IMR-90 (cell line): ENCODE measurements at regions not wholly inside any gene's neighbourhood (a gene's known extent, or its start where the extent isn't known, plus 50 kb on each side); places are given as distances from the start of the nearest gene placed in this dataset.

Experiments
- ATAC-seq: fragments of 200-7000 bp; cut with Tn5 transposase; 2 replicates; pipeline ENCODE4 v1.9.1; 2020; ENCODE audit warnings: low read depth, mild to moderate bottlenecking, moderate library complexity
- BruUV-seq: library from RNA; stranded (reverse); fragments of 400-500 nt; replicated peaks from 2 replicates; lab custom pipeline; 2021; lab: Mats Ljungman, UMichigan
- CTCF ChIA-PET: fragments of 300-600 bp; formaldehyde crosslinking; extraction: SDS; loops from one replicate; lab custom pipeline; 2021; ENCODE audit warnings: antibody characterized with exemption; lab: Yijun Ruan, JAX
- POLR2A ChIA-PET: fragments of 300-600 bp; sonication (Branson Sonifier 250); formaldehyde crosslinking; loops from one replicate; lab custom pipeline; 2022; ENCODE audit warnings: antibody characterized with exemption; ENCODE audit not compliant: unreplicated experiment; lab: Charles Lee
- DNase-seq: peaks from one replicate; pipeline ENCODE4 v3.0.0; 2013
- H2AFZ ChIP-seq: replicated peaks from 2 replicates; pipeline ENCODE3; 2013; ENCODE audit warnings: low read length, mild to moderate bottlenecking; ENCODE audit not compliant: poor library complexity
- H2AK5ac ChIP-seq: 2 replicates; pipeline ENCODE4 v1.6.1; 2013; ENCODE audit warnings: low read depth, low read length, inconsistent platforms
- H2AK9ac ChIP-seq: replicated peaks from 2 replicates; pipeline ENCODE3; 2013; ENCODE audit warnings: mild to moderate bottlenecking, low read depth, low read length, moderate library complexity; ENCODE audit not compliant: poor library complexity
- H2BK120ac ChIP-seq: 2 replicates; pipeline ENCODE4 v1.6.1; 2013; ENCODE audit warnings: low read depth, low read length, inconsistent platforms
- H2BK15ac ChIP-seq: 3 replicates; pipeline ENCODE4 v1.6.1; 2013; ENCODE audit warnings: low read depth, low read length, inconsistent platforms
- H2BK20ac ChIP-seq: 2 replicates; pipeline ENCODE4 v1.6.1; 2013; ENCODE audit warnings: low read depth, mild to moderate bottlenecking, inconsistent platforms, low read length, moderate library complexity
- H2BK5ac ChIP-seq: 2 replicates; pipeline ENCODE4 v1.6.1; 2013; ENCODE audit warnings: mild to moderate bottlenecking, low read depth, low read length, inconsistent platforms; ENCODE audit not compliant: poor library complexity, severe bottlenecking
- H3K14ac ChIP-seq: replicated peaks from 2 replicates; pipeline ENCODE4 v1.6.1; 2013; ENCODE audit warnings: low read depth, low read length, inconsistent platforms
- H3K18ac ChIP-seq: 2 replicates; pipeline ENCODE4 v1.6.1; 2013; ENCODE audit warnings: low read depth, low read length, control low read depth
- H3K23ac ChIP-seq: 2 replicates; pipeline ENCODE4 v1.6.1; 2013; ENCODE audit warnings: low read depth, low read length, inconsistent platforms
- H3K27ac ChIP-seq: 2 replicates; pipeline ENCODE4 v1.5.1; 2013; ENCODE audit warnings: mild to moderate bottlenecking, control low read depth, low read length; ENCODE audit not compliant: insufficient read depth
- H3K27me3 ChIP-seq: 2 replicates; pipeline ENCODE4 v1.6.1; 2013; ENCODE audit warnings: low read length; ENCODE audit not compliant: control insufficient read depth, insufficient read depth
- H3K36me3 ChIP-seq: 2 replicates; pipeline ENCODE4 v1.6.1; 2013; ENCODE audit warnings: low read length, mixed read lengths; ENCODE audit not compliant: control insufficient read depth, insufficient read depth
- H3K4ac ChIP-seq: 2 replicates; pipeline ENCODE4 v1.6.1; 2013; ENCODE audit warnings: low read depth, low read length, inconsistent platforms
- H3K4me1 ChIP-seq: 2 replicates; pipeline ENCODE4 v1.6.1; 2013; ENCODE audit warnings: low read length, mixed read lengths; ENCODE audit not compliant: control insufficient read depth, insufficient read depth
- H3K4me2 ChIP-seq: 2 replicates; pipeline ENCODE4 v1.6.1; 2013; ENCODE audit warnings: low read depth, mild to moderate bottlenecking, control low read depth, low read length, moderate library complexity
- H3K4me3 ChIP-seq: 2 replicates; pipeline ENCODE4 v1.5.1; 2013; ENCODE audit warnings: low read depth, mild to moderate bottlenecking, control low read depth, low read length, moderate library complexity; ENCODE audit not compliant: insufficient read depth
- H3K56ac ChIP-seq: 2 replicates; pipeline ENCODE4 v1.6.1; 2013; ENCODE audit warnings: low read length, inconsistent platforms; ENCODE audit not compliant: insufficient read depth; ENCODE audit errors: extremely low read depth
- H3K79me1 ChIP-seq, 2 experiments: 2 replicates each; pipeline ENCODE4 v1.6.1; 2013; ENCODE audit warnings: low read length in 2 of 2, inconsistent platforms in 1 of 2, low read depth in 1 of 2
- H3K9ac ChIP-seq: 2 replicates; pipeline ENCODE4 v1.6.1; 2013; ENCODE audit warnings: low read depth, low read length, control low read depth
- H3K9me1 ChIP-seq: 2 replicates; pipeline ENCODE4 v1.6.1; 2013; ENCODE audit warnings: low read length, inconsistent platforms; ENCODE audit not compliant: insufficient read depth
- H3K9me3 ChIP-seq: 2 replicates; pipeline ENCODE4 v1.6.1; 2013; ENCODE audit warnings: low read length; ENCODE audit not compliant: control insufficient read depth, insufficient read depth
- H4K20me1 ChIP-seq: 2 replicates; pipeline ENCODE4 v1.6.1; 2013; ENCODE audit warnings: low read length, inconsistent platforms; ENCODE audit not compliant: insufficient read depth
- H4K5ac ChIP-seq: 2 replicates; pipeline ENCODE4 v1.6.1; 2013; ENCODE audit warnings: mild to moderate bottlenecking, low read depth, low read length, control low read depth
- H4K8ac ChIP-seq, 2 experiments: 2 replicates each; pipeline ENCODE4 v1.6.1; 2013; ENCODE audit warnings: low read depth in 2 of 2, low read length in 2 of 2, control low read depth in 1 of 2, inconsistent platforms in 1 of 2
- H4K91ac ChIP-seq: 2 replicates; pipeline ENCODE4 v1.6.1; 2013; ENCODE audit warnings: low read depth, low read length, inconsistent platforms; ENCODE audit not compliant: insufficient read depth
- BHLHE40 ChIP-seq: fragments of 150-350 bp; IDR thresholded peaks from 2 replicates; pipeline ENCODE4 v1.6.1; 2016; ENCODE audit warnings: mild to moderate bottlenecking, low read depth, low read length
- CEBPB ChIP-seq: IDR thresholded peaks from 2 replicates; pipeline ENCODE4 v1.6.1; 2012; ENCODE audit warnings: low read depth, low read length, improper control_type of control experiment
- CHD1 ChIP-seq: IDR thresholded peaks from 2 replicates; pipeline ENCODE4 v1.6.1; 2012; ENCODE audit warnings: low read depth, low read length, improper control_type of control experiment
- FOS ChIP-seq: fragments of 150-350 bp; IDR thresholded peaks from 2 replicates; pipeline ENCODE4 v1.6.1; 2016; ENCODE audit warnings: low read depth, low read length
- MAFK ChIP-seq: IDR thresholded peaks from 2 replicates; pipeline ENCODE4 v1.6.1; 2012; ENCODE audit warnings: low read depth, low read length, improper control_type of control experiment
- MAZ ChIP-seq: IDR thresholded peaks from 2 replicates; pipeline ENCODE4 v1.6.1; 2012; ENCODE audit warnings: low read depth, mild to moderate bottlenecking, low read length, improper control_type of control experiment, moderate library complexity, borderline replicate concordance
- MXI1 ChIP-seq: IDR thresholded peaks from 2 replicates; pipeline ENCODE4 v1.6.1; 2012; ENCODE audit warnings: low read depth, mild to moderate bottlenecking, low read length, moderate library complexity, borderline replicate concordance
- NFE2L2 ChIP-seq: fragments of 150-350 bp; IDR thresholded peaks from 2 replicates; pipeline ENCODE4 v1.6.1; 2016; ENCODE audit warnings: low read depth, mild to moderate bottlenecking, low read length
- POLR2A ChIP-seq: IDR thresholded peaks from 2 replicates; pipeline ENCODE4 v1.6.1; 2012; ENCODE audit warnings: mild to moderate bottlenecking, low read depth, low read length
- RAD21 ChIP-seq: IDR thresholded peaks from 2 replicates; pipeline ENCODE4 v1.6.1; 2012; ENCODE audit warnings: low read length, improper control_type of control experiment
- RCOR1 ChIP-seq: IDR thresholded peaks from 2 replicates; pipeline ENCODE4 v1.6.1; 2012; ENCODE audit warnings: mild to moderate bottlenecking, low read length, improper control_type of control experiment; ENCODE audit not compliant: insufficient replicate concordance
- RFX5 ChIP-seq: IDR thresholded peaks from 2 replicates; pipeline ENCODE4 v1.8.0; 2012; ENCODE audit warnings: low read depth, mild to moderate bottlenecking, low read length, moderate library complexity
- SMC3 ChIP-seq: fragments of 150-350 bp; IDR thresholded peaks from 2 replicates; pipeline ENCODE4 v1.6.1; 2016; ENCODE audit warnings: low read depth, mild to moderate bottlenecking, antibody characterized with exemption, low read length, moderate library complexity
- WGBS, 2 experiments: methylation state at CpG; one replicate each; pipeline versions ENCODE4 v1.1.5 to v1.1.7; 2013; ENCODE audit warnings: missing lambda C conversion rate in 2 of 2; ENCODE audit not compliant: insufficient read length in 1 of 2; ENCODE audit errors: extremely low coverage in 2 of 2; 5-methylcytosine and 5-hydroxymethylcytosine counted together
- dilution Hi-C: fragments of 300-500 bp; cut with HindIII; formaldehyde crosslinking; loops from one replicate; pipeline ENCODE4 v1.14.3; 2018; ENCODE audit warnings: low sequenced_read_pairs; ENCODE audit not compliant: unreplicated experiment
- in situ Hi-C: fragments of 300-500 bp; cut with MboI; formaldehyde crosslinking; loops from 3 replicates; pipeline ENCODE4 v1.14.3; 2019; ENCODE audit warnings: low sequenced_read_pairs, inconsistent platforms, mixed read lengths
- intact Hi-C: fragments of 100-400 bp; cut with micrococcal nuclease; formaldehyde crosslinking; loops from 2 replicates; pipeline ENCODE4 v1.10.0; 2022
- TF ChIP-seq, protein P1 (sequence below): conservative IDR thresholded peaks from 2 replicates; pipeline ENCODE4 v1.5.1; 2012; ENCODE audit warnings: mild to moderate bottlenecking, low read depth, low read length, improper control_type of control experiment
- TF ChIP-seq, protein P2 (sequence below): fragments of 150-350 bp; IDR thresholded peaks from 2 replicates; pipeline ENCODE4 v1.6.1; 2017; ENCODE audit warnings: mild to moderate bottlenecking, antibody characterized with exemption, low read length, low read depth
- TF ChIP-seq, protein P3 (sequence below): fragments of 150-350 bp; IDR thresholded peaks from 2 replicates; pipeline ENCODE4 v1.6.1; 2016; ENCODE audit warnings: low read depth, mild to moderate bottlenecking, low read length, moderate library complexity, borderline replicate concordance

DNA sequence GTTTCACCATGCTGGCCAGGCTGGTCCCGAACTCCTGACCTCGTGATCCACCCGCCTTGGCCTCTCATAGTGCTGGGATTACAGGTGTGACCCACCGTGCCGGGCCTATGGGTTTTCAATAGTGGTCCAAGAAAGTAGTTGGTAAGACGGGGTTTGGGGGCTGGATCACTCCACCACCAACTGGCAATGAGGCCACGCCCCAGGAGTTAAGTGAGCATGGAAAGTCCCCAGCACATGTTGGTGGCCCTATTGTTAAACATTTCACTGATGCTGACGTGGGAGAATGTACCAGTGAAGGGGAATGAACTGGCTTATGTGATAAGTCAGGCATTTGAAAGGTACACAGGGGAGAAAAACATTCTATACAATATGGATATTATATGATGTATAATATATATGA is 80.4 kb downstream of the CHRD start:
- ChIA-PET POLR2A (no interaction called here), CTCF (interaction anchor here (0.5 to 0.6 kb wide), 2 partner anchors 15 to 74 kb away, joined by 3 read pairs; no protein-coding TSS in a partner anchor)
- Histone ChIP-seq H3K56ac (no peak overlapping the region), H3K9me1 (no peaks in the 10 kb centered on the region), H4K20me1 (no peaks in the 10 kb centered on the region), H4K8ac (no peak overlapping the region), H2AK5ac (no peak overlapping the region), H3K23ac (no peak overlapping the region), H3K4me2 (no peak overlapping the region), H3K18ac (no peak overlapping the region), H3K9me3 (no peaks in the 10 kb centered on the region), H3K79me1 (no peaks in the 10 kb centered on the region), H2BK15ac (no peak overlapping the region), H2BK20ac (no peak overlapping the region), H3K4me1 (peaks cover 4% of the 10 kb centered on the region; the same call in 1 of the 2 replicates), H3K36me3 (no peaks in the 10 kb centered on the region), H2BK120ac (no peak overlapping the region), H2AFZ (no peak overlapping the region), H3K27ac (no peak overlapping the region), H3K27me3 (peaks cover 12% of the 10 kb centered on the region), H3K4me3 (no peak overlapping the region), H4K91ac (no peak overlapping the region), H4K5ac (no peak overlapping the region), H2BK5ac (no peak overlapping the region), H3K14ac (no peak overlapping the region), H3K4ac (no peak overlapping the region), H3K9ac (no peak overlapping the region), H2AK9ac (no peak overlapping the region)
- TF ChIP-seq POLR2A (no peak), BHLHE40 (no peak), SMC3 (no peak), CHD1 (no peak), CEBPB (no peak), MAFK (no peak), NFE2L2 (no peak), FOS (no peak), MAZ (no peak), MXI1 (no peak), RAD21 (no peak), RFX5 (no peak), RCOR1 (no peak)
- TF ChIP-seq, protein P1, sequence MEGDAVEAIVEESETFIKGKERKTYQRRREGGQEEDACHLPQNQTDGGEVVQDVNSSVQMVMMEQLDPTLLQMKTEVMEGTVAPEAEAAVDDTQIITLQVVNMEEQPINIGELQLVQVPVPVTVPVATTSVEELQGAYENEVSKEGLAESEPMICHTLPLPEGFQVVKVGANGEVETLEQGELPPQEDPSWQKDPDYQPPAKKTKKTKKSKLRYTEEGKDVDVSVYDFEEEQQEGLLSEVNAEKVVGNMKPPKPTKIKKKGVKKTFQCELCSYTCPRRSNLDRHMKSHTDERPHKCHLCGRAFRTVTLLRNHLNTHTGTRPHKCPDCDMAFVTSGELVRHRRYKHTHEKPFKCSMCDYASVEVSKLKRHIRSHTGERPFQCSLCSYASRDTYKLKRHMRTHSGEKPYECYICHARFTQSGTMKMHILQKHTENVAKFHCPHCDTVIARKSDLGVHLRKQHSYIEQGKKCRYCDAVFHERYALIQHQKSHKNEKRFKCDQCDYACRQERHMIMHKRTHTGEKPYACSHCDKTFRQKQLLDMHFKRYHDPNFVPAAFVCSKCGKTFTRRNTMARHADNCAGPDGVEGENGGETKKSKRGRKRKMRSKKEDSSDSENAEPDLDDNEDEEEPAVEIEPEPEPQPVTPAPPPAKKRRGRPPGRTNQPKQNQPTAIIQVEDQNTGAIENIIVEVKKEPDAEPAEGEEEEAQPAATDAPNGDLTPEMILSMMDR, result no peak
- TF ChIP-seq, protein P2, sequence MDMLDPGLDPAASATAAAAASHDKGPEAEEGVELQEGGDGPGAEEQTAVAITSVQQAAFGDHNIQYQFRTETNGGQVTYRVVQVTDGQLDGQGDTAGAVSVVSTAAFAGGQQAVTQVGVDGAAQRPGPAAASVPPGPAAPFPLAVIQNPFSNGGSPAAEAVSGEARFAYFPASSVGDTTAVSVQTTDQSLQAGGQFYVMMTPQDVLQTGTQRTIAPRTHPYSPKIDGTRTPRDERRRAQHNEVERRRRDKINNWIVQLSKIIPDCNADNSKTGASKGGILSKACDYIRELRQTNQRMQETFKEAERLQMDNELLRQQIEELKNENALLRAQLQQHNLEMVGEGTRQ, result no peak
- TF ChIP-seq, protein P3, sequence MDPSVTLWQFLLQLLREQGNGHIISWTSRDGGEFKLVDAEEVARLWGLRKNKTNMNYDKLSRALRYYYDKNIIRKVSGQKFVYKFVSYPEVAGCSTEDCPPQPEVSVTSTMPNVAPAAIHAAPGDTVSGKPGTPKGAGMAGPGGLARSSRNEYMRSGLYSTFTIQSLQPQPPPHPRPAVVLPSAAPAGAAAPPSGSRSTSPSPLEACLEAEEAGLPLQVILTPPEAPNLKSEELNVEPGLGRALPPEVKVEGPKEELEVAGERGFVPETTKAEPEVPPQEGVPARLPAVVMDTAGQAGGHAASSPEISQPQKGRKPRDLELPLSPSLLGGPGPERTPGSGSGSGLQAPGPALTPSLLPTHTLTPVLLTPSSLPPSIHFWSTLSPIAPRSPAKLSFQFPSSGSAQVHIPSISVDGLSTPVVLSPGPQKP, result no peak
- WGBS, 2 experiments, result no CpG with 5 or more reads among the region's 8 CpGs
- intact Hi-C loops (no loop called here), in situ Hi-C loops (no loop called here), dilution Hi-C loops (no loop called here)
- DNase-seq (peak; percentile 24), ATAC-seq (no peak)
- BruUV-seq, result no TSS peak
